HAP-1 (cell line): ENCODE measurements at regions not wholly inside any gene's neighbourhood (a gene's known extent, or its start where the extent isn't known, plus 50 kb on each side); places are given as distances from the start of the nearest gene placed in this dataset.

Experiments used
- DNase-seq, 2 experiments: peaks; one replicate each; pipeline ENCODE4 v3.0.0-alpha.2; 2016 to 2020; ENCODE audit warnings: low spot score in 2 of 2
- H3K27me3 ChIP-seq: fragments of 250-450 bp; sonication (Bioruptor Pico); 2 replicates; pipeline ENCODE4 v1.5.1; 2020; ENCODE audit warnings: low read depth, mild to moderate bottlenecking, moderate library complexity
- H3K36me3 ChIP-seq: fragments of 250-450 bp; sonication (Bioruptor Pico); replicated peaks from 2 replicates; pipeline ENCODE4 v1.5.1; 2020; ENCODE audit warnings: mild to moderate bottlenecking
- H3K4me1 ChIP-seq: fragments of 250-450 bp; sonication (Bioruptor Pico); 2 replicates; pipeline ENCODE4 v1.5.1; 2020; ENCODE audit warnings: mild to moderate bottlenecking
- H3K4me3 ChIP-seq: fragments of 250-450 bp; sonication (Bioruptor Pico); 2 replicates; pipeline ENCODE4 v1.5.1; 2020; ENCODE audit warnings: mild to moderate bottlenecking, moderate library complexity
- H3K9me3 ChIP-seq: fragments of 250-450 bp; sonication (Bioruptor Pico); 2 replicates; pipeline ENCODE4 v1.5.1; 2020; ENCODE audit warnings: mild to moderate bottlenecking, moderate library complexity
- in situ Hi-C: fragments of 300-500 bp; cut with MboI; formaldehyde crosslinking; loops from 3 replicates; pipeline ENCODE4 v1.14.3; 2020; ENCODE audit warnings: low sequenced_read_pairs, inconsistent platforms, mixed read lengths

DNA sequence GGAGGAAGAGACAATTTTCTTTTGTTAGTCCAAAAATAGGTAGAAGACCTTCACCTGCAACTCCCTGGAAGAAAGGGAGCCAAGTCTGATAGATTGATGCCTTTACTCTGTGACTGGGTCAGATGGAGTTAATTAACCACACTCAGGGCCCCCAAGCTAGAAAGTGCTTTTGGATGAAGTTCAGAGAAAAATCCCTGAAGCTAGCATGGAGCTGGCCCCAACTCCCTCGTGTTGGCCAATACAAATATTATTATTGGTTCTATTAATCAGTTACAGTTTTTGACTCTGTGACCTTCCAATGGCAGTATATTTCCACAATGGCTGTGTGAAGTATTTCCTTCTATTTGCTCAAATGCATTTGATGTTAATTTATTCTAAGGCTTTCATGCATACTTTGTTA, 1753.5 kb downstream of the EFNA5 start:
- no peaks in the 10 kb centered on the region for H3K9me3 ChIP-seq
- H3K36me3 ChIP-seq = no peaks in the 10 kb centered on the region
- in situ Hi-C loops = no loop called here
- H3K27me3 ChIP-seq = no peaks in the 10 kb centered on the region
- no peak for DNase-seq
- no peaks in the 10 kb centered on the region for H3K4me1 ChIP-seq
- no peak overlapping the region for H3K4me3 ChIP-seq

DNA sequence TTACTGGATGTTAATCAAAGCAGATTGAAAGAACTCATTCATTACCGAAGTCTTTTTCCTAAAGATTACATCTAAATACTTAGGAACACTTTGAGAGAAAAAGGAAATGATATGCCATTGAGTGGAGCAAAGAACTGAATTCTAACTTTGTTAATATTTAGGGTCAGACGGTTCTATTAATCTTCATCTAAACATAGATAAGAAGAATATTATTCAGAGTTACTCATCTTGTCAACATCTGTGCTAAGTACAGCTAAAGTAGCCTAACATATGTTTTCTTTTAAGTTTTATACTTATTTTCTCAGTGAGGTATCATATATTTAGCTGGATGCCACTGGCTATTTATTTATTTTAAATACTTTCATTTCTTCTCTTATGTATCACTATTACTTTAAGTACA, 1763.7 kb downstream of the EFNA5 start:
- DNase-seq = no peak
- Histone ChIP-seq H3K27me3 (no peaks in the 10 kb centered on the region), H3K4me3 (no peak overlapping the region), H3K9me3 (no peaks in the 10 kb centered on the region), H3K4me1 (no peaks in the 10 kb centered on the region), H3K36me3 (no peaks in the 10 kb centered on the region)
- in situ Hi-C loops = no loop called here

DNA sequence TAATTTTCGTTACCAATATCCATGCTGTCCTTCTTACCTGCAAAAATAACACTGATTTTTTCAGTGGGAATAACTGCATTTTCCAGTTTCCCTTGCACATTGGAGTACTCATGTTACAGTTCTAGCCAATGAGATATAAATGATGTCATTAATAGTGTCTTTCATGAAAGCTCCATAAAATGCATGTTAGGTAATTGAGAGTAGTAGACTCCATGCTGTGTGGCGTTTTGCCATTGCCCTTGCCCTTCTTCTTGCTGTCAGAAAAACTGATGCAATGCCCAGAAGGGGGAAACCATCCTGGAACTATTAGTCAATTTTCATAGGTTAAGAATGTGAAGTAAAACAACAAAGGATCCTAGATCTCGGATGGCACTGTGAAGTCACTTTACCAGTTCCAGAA, 1765.3 kb downstream of the EFNA5 start:
- DNase-seq = no peak
- in situ Hi-C loops = no loop called here
- Histone ChIP-seq H3K9me3 (no peaks in the 10 kb centered on the region), H3K4me1 (no peaks in the 10 kb centered on the region), H3K36me3 (no peaks in the 10 kb centered on the region), H3K27me3 (no peaks in the 10 kb centered on the region), H3K4me3 (no peak overlapping the region)

DNA sequence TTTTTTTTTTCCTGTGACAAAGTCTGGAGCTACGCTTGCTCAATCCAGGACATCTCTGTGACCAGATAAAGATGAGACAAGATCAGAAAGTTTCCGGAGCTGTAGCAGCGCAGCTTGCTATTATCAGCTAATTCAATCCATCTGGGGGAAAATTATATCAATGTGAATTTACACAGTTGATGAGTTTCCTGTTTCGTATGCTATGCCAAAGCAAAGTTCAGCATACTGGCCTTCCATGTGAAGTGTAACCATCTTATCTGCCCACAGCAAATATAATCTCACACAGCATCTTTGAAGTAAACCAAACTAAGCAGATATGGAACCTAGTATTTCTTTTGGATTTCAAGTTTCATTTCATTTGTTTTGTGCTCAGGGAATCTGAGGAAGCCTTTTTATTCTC, 1767.7 kb downstream of the EFNA5 start:
- DNase-seq = no peak
- Histone ChIP-seq H3K4me1 (no peaks in the 10 kb centered on the region), H3K36me3 (no peaks in the 10 kb centered on the region), H3K4me3 (no peak overlapping the region), H3K27me3 (no peaks in the 10 kb centered on the region), H3K9me3 (no peaks in the 10 kb centered on the region)
- in situ Hi-C loops = no loop called here

DNA sequence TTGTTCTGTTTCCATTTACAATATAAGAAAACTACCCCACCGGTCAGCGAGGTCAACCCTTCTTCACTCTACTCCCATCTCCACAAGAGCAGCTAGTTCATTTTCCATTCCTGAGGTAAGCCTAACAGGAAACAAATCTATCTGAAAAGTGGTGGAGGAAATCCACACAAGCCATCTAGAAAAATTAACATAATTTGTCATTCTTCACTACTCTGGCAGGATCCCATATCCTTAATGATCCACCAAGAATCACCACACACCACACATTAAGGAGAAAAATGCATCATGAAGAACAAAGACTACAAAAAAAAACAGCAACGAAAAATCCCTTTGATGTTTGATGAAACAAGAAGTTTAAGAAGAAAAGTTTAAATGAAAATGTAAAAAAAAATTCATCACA, 1771.0 kb downstream of the EFNA5 start:
- in situ Hi-C loops = no loop called here
- H3K4me3 ChIP-seq = no peak overlapping the region
- H3K9me3 ChIP-seq = no peaks in the 10 kb centered on the region
- H3K4me1 ChIP-seq = no peaks in the 10 kb centered on the region
- DNase-seq = no peak
- no peaks in the 10 kb centered on the region for H3K27me3 ChIP-seq
- H3K36me3 ChIP-seq = no peaks in the 10 kb centered on the region

DNA sequence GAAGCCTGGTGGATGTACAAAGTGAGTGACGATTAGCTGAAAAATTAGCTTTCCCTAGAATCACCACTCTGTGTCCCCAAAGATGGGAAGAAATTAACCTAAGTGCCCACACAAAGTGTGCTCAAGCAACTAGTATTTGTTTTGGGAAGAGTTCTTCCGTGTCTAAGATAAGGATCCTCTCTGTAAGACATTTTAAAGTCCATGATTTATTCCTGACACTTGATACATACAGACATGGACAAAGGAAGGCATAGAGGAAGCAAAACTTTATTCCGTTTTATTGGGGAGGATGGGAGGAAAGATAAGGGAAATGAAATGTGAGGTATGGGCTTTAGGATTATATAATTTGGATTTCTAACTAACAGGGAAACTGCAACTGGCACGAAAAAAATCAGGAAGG, 1772.6 kb downstream of the EFNA5 start:
- Histone ChIP-seq H3K9me3 (no peaks in the 10 kb centered on the region), H3K4me3 (no peak overlapping the region), H3K4me1 (no peaks in the 10 kb centered on the region), H3K27me3 (no peaks in the 10 kb centered on the region), H3K36me3 (no peaks in the 10 kb centered on the region)
- in situ Hi-C loops = no loop called here
- no peak for DNase-seq

DNA sequence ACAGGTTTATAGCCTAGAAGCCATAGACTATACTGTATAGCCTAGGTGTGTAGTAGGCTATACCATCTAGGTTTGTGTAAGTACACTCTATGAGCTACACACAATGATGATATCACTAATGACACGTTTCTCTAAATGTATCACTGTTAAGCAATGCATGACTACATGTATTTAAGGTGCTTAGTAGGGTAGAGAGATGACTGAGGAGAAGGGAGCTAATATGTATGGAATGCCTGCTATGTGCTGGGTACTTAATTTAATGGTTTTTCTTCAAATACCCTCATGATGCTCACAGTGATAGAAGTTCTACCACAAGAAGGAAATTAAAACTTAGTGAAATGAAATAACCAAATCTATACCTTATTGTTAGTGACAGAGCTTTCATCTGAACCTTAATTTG, 1785.5 kb downstream of the EFNA5 start:
- Histone ChIP-seq H3K9me3 (no peaks in the 10 kb centered on the region), H3K36me3 (no peaks in the 10 kb centered on the region), H3K4me1 (no peaks in the 10 kb centered on the region), H3K4me3 (no peak overlapping the region), H3K27me3 (no peaks in the 10 kb centered on the region)
- in situ Hi-C loops = no loop called here
- DNase-seq = no peak

DNA sequence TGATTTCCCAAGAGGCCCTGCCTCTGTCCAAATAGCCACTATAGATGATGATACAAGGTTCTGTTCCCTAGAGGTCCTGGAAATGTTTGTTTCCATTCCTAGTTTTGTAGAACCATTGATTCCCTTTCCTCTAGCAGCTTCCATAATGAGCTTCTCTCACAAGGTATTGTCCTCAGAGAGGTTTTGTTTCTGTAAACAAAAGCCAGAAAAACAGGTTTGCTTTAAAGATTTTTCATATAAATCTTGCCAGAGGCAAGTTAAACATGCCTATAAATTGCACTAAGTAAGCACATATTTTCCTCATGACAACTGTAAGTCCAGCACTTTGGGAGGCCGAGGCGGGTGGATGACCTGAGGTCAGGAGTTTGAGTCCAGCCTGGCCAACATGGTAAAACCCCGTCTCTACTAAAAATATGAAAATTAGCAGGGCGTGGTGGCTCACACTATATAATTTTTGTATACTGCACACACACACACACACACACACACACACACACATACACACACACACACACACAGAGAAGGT, 1787.7 kb downstream of the EFNA5 start:
- H3K4me3 ChIP-seq = no peak overlapping the region
- no peak for DNase-seq
- H3K9me3 ChIP-seq = no peaks in the 10 kb centered on the region
- no peaks in the 10 kb centered on the region for H3K36me3 ChIP-seq
- H3K4me1 ChIP-seq = no peaks in the 10 kb centered on the region
- in situ Hi-C loops = no loop called here
- no peaks in the 10 kb centered on the region for H3K27me3 ChIP-seq

DNA sequence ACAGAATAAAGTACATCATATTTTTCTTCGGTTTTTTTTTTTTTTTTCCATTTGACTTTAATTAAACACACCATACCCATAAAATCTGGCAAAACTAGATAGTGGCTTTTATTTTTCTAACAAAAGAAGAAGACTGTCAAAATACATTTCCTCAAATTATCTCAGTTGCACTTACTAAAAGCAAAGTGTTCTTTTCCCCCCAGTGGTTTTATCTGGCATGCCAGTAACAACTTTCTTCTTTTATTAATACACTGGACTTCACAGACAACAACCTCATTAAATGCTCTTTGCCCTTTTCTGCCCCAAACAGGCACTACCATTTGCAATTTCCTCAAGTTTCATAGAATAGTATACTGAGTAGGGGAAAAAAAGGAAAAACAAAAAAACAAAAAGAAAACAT, 1792.3 kb downstream of the EFNA5 start:
- Histone ChIP-seq H3K27me3 (no peaks in the 10 kb centered on the region), H3K4me1 (no peaks in the 10 kb centered on the region)
- in situ Hi-C loops = no loop called here

DNA sequence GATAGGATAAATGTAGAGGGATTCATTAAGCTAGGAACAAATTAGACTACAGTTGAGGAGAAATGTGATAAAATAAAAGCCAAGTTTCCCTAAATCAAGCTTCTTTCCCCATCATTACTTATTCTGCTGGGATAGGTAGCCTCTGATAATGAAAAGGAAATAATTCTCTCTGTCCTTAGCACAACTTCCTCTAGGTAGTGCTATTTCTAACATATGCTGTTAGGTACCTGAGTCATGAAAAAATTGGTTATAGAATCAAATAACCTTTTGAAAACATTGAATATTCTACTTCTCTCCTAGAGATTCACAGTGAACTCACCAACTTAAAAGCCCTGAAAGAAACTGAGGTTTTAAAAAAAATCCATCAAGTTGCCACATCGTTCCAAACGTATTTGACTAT, 1793.1 kb downstream of the EFNA5 start:
- DNase-seq = no peak
- in situ Hi-C loops = no loop called here
- H3K4me3 ChIP-seq = no peak overlapping the region
- no peaks in the 10 kb centered on the region for H3K9me3 ChIP-seq
- H3K4me1 ChIP-seq = no peaks in the 10 kb centered on the region
- no peaks in the 10 kb centered on the region for H3K36me3 ChIP-seq
- H3K27me3 ChIP-seq = no peaks in the 10 kb centered on the region

More for the DNA sequence above, 1792.3 kb downstream of the EFNA5 start:
- Histone ChIP-seq H3K36me3 (no peaks in the 10 kb centered on the region), H3K4me3 (no peak overlapping the region), H3K9me3 (no peaks in the 10 kb centered on the region)
- DNase-seq = no peak

DNA sequence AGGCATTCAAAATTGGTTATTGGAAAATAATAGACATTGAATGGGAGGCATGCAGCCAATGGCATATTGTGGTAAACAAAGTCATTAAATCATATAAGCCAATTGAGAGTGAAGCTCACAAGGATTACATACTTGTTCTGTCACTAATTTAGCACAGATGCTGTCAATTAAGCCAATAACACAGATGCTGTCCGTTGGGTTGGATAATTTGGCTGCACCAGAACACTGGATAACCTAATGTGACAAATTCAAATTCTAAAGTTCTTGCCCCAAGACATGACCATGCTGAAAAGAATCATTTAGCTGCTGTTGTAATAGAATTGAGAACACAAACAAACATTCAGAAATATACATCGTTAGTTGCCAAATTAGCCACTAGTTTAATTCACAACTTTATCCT, 1796.4 kb downstream of the EFNA5 start:
- no peaks in the 10 kb centered on the region for H3K4me1 ChIP-seq
- no peaks in the 10 kb centered on the region for H3K36me3 ChIP-seq
- no peak overlapping the region for H3K4me3 ChIP-seq
- DNase-seq = no peak
- no peaks in the 10 kb centered on the region for H3K9me3 ChIP-seq
- no peaks in the 10 kb centered on the region for H3K27me3 ChIP-seq
- in situ Hi-C loops = no loop called here

DNA sequence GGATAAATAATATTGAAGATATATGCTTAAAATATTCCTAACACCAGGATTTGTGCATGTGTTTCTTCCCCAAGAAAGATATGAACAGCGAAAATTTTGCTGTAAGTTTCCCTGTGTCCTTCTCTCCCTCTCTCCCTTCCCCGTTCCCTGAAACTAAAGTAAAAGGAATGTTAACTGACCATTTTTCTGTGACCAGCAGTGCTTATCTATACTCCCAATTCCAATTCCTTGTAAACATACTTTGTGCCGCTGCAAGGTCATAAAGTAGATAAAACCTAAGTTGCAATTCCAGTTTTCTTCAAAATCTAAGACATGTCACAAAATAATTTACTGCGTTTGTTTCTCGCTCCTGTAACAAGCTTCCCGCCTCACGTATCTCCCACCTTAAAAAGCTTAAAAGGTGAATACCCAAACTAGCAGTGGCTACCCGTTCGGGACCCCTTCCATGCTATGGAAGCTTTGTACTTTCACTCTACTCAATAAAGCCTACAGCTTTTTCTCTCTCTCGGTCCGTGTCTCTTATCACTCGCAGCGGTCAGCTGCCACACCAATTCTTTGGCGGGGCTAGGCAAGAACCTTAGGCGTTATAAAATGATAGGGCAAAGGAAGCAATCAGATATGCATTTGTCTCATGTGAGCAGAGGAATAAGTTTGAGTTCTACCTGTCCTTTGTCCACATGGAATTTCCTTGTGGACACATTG, 1798.0 kb downstream of the EFNA5 start:
- Histone ChIP-seq H3K4me1 (no peaks in the 10 kb centered on the region), H3K36me3 (no peaks in the 10 kb centered on the region), H3K27me3 (no peaks in the 10 kb centered on the region), H3K4me3 (no peak overlapping the region), H3K9me3 (no peaks in the 10 kb centered on the region)
- in situ Hi-C loops = no loop called here
- no peak for DNase-seq

DNA sequence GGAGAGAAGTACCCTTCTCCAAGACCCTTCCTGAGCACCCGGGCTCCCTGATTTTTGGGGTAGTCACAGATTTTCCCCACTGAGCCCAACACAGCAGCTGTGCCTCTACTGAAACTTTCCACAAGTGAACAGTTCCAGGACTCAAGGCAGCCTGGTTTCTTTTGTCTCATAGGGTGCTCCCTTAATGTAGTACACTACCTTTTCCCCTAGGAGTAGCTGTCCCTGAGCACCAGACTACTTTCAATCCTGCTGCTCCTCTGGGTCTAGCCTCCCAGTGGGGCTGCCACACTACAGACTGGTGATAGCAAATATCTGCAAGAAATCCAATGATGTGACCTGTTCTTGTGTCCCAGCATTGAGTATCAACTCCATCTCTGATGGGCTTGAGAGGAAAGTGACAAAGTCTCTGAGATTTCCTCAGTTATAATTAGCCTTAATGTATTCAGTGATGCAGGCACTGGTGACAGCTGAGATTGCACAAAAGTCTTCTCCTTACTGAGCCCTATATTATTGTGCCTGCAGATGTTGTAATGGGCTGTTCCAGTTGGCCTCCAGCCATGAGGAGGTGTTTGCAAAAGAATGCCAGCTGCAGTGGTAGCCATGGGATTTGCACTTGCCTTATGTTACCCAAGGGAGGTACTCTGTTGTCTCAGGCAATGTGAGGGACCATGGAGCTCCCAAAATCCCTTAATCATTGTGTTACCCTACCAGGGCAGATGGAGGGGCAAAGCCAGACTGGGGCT, 1802.5 kb downstream of the EFNA5 start:
- DNase-seq = no peak
- Histone ChIP-seq H3K27me3 (no peaks in the 10 kb centered on the region), H3K36me3 (no peaks in the 10 kb centered on the region), H3K9me3 (no peaks in the 10 kb centered on the region), H3K4me3 (no peak overlapping the region), H3K4me1 (no peaks in the 10 kb centered on the region)
- in situ Hi-C loops = no loop called here

DNA sequence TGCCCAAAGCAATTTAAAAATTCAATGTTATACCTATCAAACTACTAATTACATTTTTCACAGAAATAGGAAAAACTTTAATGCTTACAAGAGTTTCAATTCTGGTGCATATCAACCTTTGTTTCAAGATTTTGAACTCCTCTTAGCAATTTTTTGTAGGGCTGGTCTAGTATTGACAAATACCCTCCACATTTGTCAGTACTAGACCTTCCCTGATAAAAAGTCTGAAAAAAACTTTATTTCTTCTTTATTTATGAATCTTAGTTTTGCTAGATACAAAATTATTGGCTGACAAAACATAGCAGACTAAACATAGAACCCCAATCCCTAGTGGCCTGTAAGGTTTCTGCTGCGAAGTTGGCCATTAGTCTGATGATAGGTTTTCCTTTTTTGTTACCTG, 1804.9 kb downstream of the EFNA5 start:
- no peak overlapping the region for H3K4me3 ChIP-seq
- DNase-seq = no peak
- no peaks in the 10 kb centered on the region for H3K27me3 ChIP-seq
- no peaks in the 10 kb centered on the region for H3K4me1 ChIP-seq
- in situ Hi-C loops = no loop called here
- H3K36me3 ChIP-seq = no peaks in the 10 kb centered on the region
- H3K9me3 ChIP-seq = no peaks in the 10 kb centered on the region
